ENCODE measurements at regions not wholly inside any gene's neighbourhood (a gene's known extent, or its start where the extent isn't known, plus 50 kb on each side); places are given as distances from the start of the nearest gene placed in this dataset.

DNA sequence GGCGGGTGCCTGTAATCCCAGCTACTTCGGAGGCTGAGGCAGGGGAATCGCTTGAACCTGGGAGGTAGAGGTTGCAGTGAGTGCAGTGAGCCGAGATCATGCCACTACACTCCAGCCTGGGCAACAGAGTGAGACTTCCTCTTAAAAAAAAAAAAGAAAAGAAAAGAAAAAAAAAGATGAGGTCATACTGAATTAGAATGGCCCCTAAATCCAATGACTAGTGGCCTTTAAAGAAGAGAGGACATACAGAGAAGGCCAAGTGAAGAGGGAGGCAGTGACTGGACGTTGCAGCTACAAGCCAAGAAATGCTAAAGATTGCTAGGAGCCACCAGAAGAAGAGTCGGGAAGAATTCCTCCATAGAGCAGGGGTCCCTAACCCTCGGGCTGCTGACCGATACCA, 76.9 kb upstream of the TIAM1 start:
- TF ChIP-seq L3MBTL2 (conservative IDR thresholded peaks at IDR 0.05) = no peak
- TF ChIP-seq SP1 (IDR thresholded peaks at IDR 0.05) = no peak
- TF ChIP-seq, protein P1, sequence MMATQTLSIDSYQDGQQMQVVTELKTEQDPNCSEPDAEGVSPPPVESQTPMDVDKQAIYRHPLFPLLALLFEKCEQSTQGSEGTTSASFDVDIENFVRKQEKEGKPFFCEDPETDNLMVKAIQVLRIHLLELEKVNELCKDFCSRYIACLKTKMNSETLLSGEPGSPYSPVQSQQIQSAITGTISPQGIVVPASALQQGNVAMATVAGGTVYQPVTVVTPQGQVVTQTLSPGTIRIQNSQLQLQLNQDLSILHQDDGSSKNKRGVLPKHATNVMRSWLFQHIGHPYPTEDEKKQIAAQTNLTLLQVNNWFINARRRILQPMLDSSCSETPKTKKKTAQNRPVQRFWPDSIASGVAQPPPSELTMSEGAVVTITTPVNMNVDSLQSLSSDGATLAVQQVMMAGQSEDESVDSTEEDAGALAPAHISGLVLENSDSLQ (IDR thresholded peaks at IDR 0.05) = no peak
- no peak for TF ChIP-seq NFRKB (IDR thresholded peaks at IDR 0.05)

Measured in HEK293T (cell line).